GM21515 (cell line): ENCODE measurements at regions not wholly inside any gene's neighbourhood (a gene's known extent, or its start where the extent isn't known, plus 50 kb on each side); places are given as distances from the start of the nearest gene placed in this dataset.

Experiments used
- ATAC-seq: cut with Tn5 transposase; IDR thresholded peaks from one replicate; pipeline ENCODE4 v1.9.1; 2021; ENCODE audit not compliant: unreplicated experiment

- no peak for ATAC-seq
Observed at GRCh38 chr10:84076047-84076388, 63.3 kb upstream of the GHITM start.

- peak; percentile 75 for ATAC-seq
Observed at GRCh38 chr10:84076540-84077195, 62.6 kb upstream of the GHITM start.

- no peak for ATAC-seq
Observed at GRCh38 chr10:84077768-84078167, 61.5 kb upstream of the GHITM start.

GRCh38 chr10:84078771-84079170 lies 60.5 kb upstream of the GHITM start:
- ATAC-seq, result no peak

GRCh38 chr10:84084342-84084741 lies 55.0 kb upstream of the GHITM start:
- no peak for ATAC-seq

- ATAC-seq, result no peak
Observed at GRCh38 chr10:84087202-84087601, 52.1 kb upstream of the GHITM start.

- ATAC-seq, result no peak
Observed at GRCh38 chr10:84088626-84089025, 50.7 kb upstream of the GHITM start.

- no peak for ATAC-seq
Observed at GRCh38 chr10:84089162-84089561, 50.1 kb upstream of the GHITM start.
